ENCODE measurements at regions not wholly inside any gene's neighbourhood (a gene's known extent, or its start where the extent isn't known, plus 50 kb on each side); places are given as distances from the start of the nearest gene placed in this dataset.
"Not testable (repeated sequence)": the region's sequence is repeated elsewhere in the genome, so short reads cannot be mapped to it uniquely, and the experiment has no call there.

GRCh38 chr6:68024570-68025269 is 610.4 kb upstream of the ADGRB3 start:
- DNase-seq (ENCODE audit: low read depth) = no peak

GRCh38 chr6:68022968-68023367 is 612.1 kb upstream of the ADGRB3 start:
- not testable (repeated sequence) for DNase-seq (ENCODE audit: low read depth)

GRCh38 chr6:68013780-68014515 is 621.1 kb upstream of the ADGRB3 start:
- DNase-seq (ENCODE audit: low read depth) = no peak

GRCh38 chr6:68012822-68013221 is 622.3 kb upstream of the ADGRB3 start:
- DNase-seq (ENCODE audit: low read depth) = no peak

- no peak for DNase-seq (ENCODE audit: low read depth)
These were observed 624.1 kb upstream of the ADGRB3 start for GRCh38 chr6:68010936-68011335.

- DNase-seq (ENCODE audit: low read depth) = no peak
These were observed 626.6 kb upstream of the ADGRB3 start for GRCh38 chr6:68008445-68008844.

GRCh38 chr6:68007717-68008116 is 627.4 kb upstream of the ADGRB3 start:
- DNase-seq (ENCODE audit: low read depth) = no peak

GRCh38 chr6:67986694-67987232 is 648.3 kb upstream of the ADGRB3 start:
- DNase-seq (ENCODE audit: low read depth) = no peak

GRCh38 chr6:67976486-67976885 is 658.6 kb upstream of the ADGRB3 start:
- DNase-seq (ENCODE audit: low read depth) = no peak

GRCh38 chr6:67974931-67975330 is 660.2 kb upstream of the ADGRB3 start:
- no peak for DNase-seq (ENCODE audit: low read depth)

GRCh38 chr6:67971812-67972211 is 663.3 kb upstream of the ADGRB3 start:
- DNase-seq (ENCODE audit: low read depth) = no peak

- DNase-seq (ENCODE audit: low read depth) = no peak
These were observed 668.3 kb upstream of the ADGRB3 start for GRCh38 chr6:67966830-67967229.

- DNase-seq (ENCODE audit: low read depth) = no peak
These were observed 678.7 kb upstream of the ADGRB3 start for GRCh38 chr6:67956352-67956751.

- DNase-seq (ENCODE audit: low read depth) = no peak
These were observed 682.1 kb upstream of the ADGRB3 start for GRCh38 chr6:67952948-67953347.

GRCh38 chr6:67952121-67952520 is 683.0 kb upstream of the ADGRB3 start:
- no peak for DNase-seq (ENCODE audit: low read depth)

GRCh38 chr6:67947762-67948161 is 687.3 kb upstream of the ADGRB3 start:
- not testable (repeated sequence) for DNase-seq (ENCODE audit: low read depth)

GRCh38 chr6:67935976-67936477 is 699.1 kb upstream of the ADGRB3 start:
- DNase-seq (ENCODE audit: low read depth) = no peak

GRCh38 chr6:67933278-67933677 is 701.8 kb upstream of the ADGRB3 start:
- DNase-seq (ENCODE audit: low read depth) = no peak

GRCh38 chr6:67922588-67922987 is 712.5 kb upstream of the ADGRB3 start:
- DNase-seq (ENCODE audit: low read depth) = not testable (repeated sequence)

- not testable (repeated sequence) for DNase-seq (ENCODE audit: low read depth)
These were observed 715.0 kb upstream of the ADGRB3 start for GRCh38 chr6:67920040-67920439.

- no peak for DNase-seq (ENCODE audit: low read depth)
These were observed 718.7 kb upstream of the ADGRB3 start for GRCh38 chr6:67916399-67916798.

- DNase-seq (ENCODE audit: low read depth) = no peak
These were observed 720.7 kb upstream of the ADGRB3 start for GRCh38 chr6:67914419-67914818.

- DNase-seq (ENCODE audit: low read depth) = no peak
These were observed 725.7 kb upstream of the ADGRB3 start for GRCh38 chr6:67909354-67909753.

Data from renal cortical epithelial cell (primary cell).